Neural progenitor cell (in vitro differentiated cells): ENCODE measurements at regions not wholly inside any gene's neighbourhood (a gene's known extent, or its start where the extent isn't known, plus 50 kb on each side); places are given as distances from the start of the nearest gene placed in this dataset.

Experiments
- DNase-seq: peaks from one replicate; pipeline ENCODE4 v3.0.0-alpha.2; 2016; ENCODE audit warnings: low spot score
- H2AFZ ChIP-seq: fragments of 200-600 bp; sonication (generic); replicated peaks from 2 replicates; pipeline ENCODE4 v1.6.1; 2016; ENCODE audit warnings: antibody characterized with exemption
- H3F3A ChIP-seq: fragments of 200-600 bp; sonication (generic); 2 replicates; pipeline ENCODE4 v1.6.1; 2016; ENCODE audit warnings: antibody characterized with exemption, low read depth
- H3K27ac ChIP-seq: fragments of 200-600 bp; sonication (generic); 2 replicates; pipeline ENCODE4 v1.5.1; 2016; ENCODE audit warnings: mild to moderate bottlenecking
- H3K27me3 ChIP-seq: fragments of 200-600 bp; sonication (generic); 2 replicates; pipeline ENCODE4 v1.6.1; 2016; ENCODE audit warnings: mild to moderate bottlenecking, moderate library complexity
- H3K36me3 ChIP-seq: fragments of 200-600 bp; sonication (generic); 2 replicates; pipeline ENCODE4 v1.5.1; 2016
- H3K4me1 ChIP-seq: fragments of 200-600 bp; sonication (generic); 2 replicates; pipeline ENCODE4 v1.6.1; 2016; ENCODE audit warnings: mixed run types
- H3K4me2 ChIP-seq: fragments of 200-600 bp; sonication (generic); 2 replicates; pipeline ENCODE4 v1.6.1; 2016
- H3K4me3 ChIP-seq: fragments of 200-600 bp; sonication (generic); 2 replicates; pipeline ENCODE4 v1.5.1; 2016
- H3K79me2 ChIP-seq: fragments of 200-600 bp; sonication (generic); 2 replicates; pipeline ENCODE4 v1.6.1; 2016; ENCODE audit warnings: low read depth
- H3K9ac ChIP-seq: fragments of 200-600 bp; sonication (generic); 2 replicates; pipeline ENCODE4 v1.6.1; 2016
- H3K9me3 ChIP-seq: fragments of 200-600 bp; sonication (generic); 2 replicates; pipeline ENCODE4 v1.5.1; 2016; ENCODE audit warnings: low read depth
- H4K20me1 ChIP-seq: fragments of 200-600 bp; sonication (generic); 2 replicates; pipeline ENCODE4 v1.6.1; 2016; ENCODE audit warnings: low read depth
- H3K27ac Mint-ChIP-seq: 3 replicates; pipeline ENCODE4 v1.8.0; 2021; ENCODE audit warnings: mixed read lengths
- H3K27me3 Mint-ChIP-seq: 2 replicates; pipeline ENCODE4 v1.8.0; 2022; ENCODE audit warnings: low read depth, mild to moderate bottlenecking, inconsistent platforms, moderate library complexity, mixed read lengths; ENCODE audit not compliant: insufficient read depth
- H3K36me3 Mint-ChIP-seq: 3 replicates; pipeline ENCODE4 v1.8.0; 2021; ENCODE audit warnings: mixed read lengths
- H3K4me1 Mint-ChIP-seq: 3 replicates; pipeline ENCODE4 v1.8.0; 2021; ENCODE audit warnings: mixed read lengths
- H3K4me3 Mint-ChIP-seq: 3 replicates; pipeline ENCODE4 v1.8.0; 2021; ENCODE audit warnings: mild to moderate bottlenecking, moderate library complexity, mixed read lengths
- H3K9me3 Mint-ChIP-seq: 3 replicates; pipeline ENCODE4 v1.8.0; 2020; ENCODE audit warnings: mixed read lengths
- CTCF ChIP-seq: fragments of 200-600 bp; sonication (generic); IDR thresholded peaks from 2 replicates; pipeline ENCODE4 v1.5.1; 2017; ENCODE audit warnings: antibody characterized with exemption, mild to moderate bottlenecking
- EZH2 ChIP-seq: fragments of 200-600 bp; sonication (generic); IDR thresholded peaks from 2 replicates; pipeline ENCODE4 v1.6.1; 2017; ENCODE audit warnings: antibody characterized with exemption, mild to moderate bottlenecking, moderate library complexity
- EZH2phosphoT487 ChIP-seq: fragments of 200-600 bp; sonication (generic); IDR thresholded peaks from 2 replicates; pipeline ENCODE4 v1.6.1; 2017; ENCODE audit warnings: antibody characterized with exemption

- Histone ChIP-seq H3K4me1 (no peaks in the 10 kb centered on the region), H2AFZ (no peak overlapping the region), H3K9ac (no peak overlapping the region), H3K9me3 (no peaks in the 10 kb centered on the region), H3K79me2 (no peaks in the 10 kb centered on the region), H3K4me2 (no peak overlapping the region), H3K27ac (no peak overlapping the region), H3K27me3 (no peaks in the 10 kb centered on the region), H3K36me3 (no peaks in the 10 kb centered on the region), H4K20me1 (no peaks in the 10 kb centered on the region), H3F3A (no peaks in the 10 kb centered on the region), H3K4me3 (no peak overlapping the region)
- peaks cover 2% of the 10 kb centered on the region for H3K4me1 Mint-ChIP-seq
- DNase-seq, result no peak
- H3K27me3 Mint-ChIP-seq, result peaks cover 2% of the 10 kb centered on the region
- H3K4me3 Mint-ChIP-seq, result no peak overlapping the region
- H3K27ac Mint-ChIP-seq, result no peak overlapping the region
- H3K9me3 Mint-ChIP-seq, result peaks cover 2% of the 10 kb centered on the region
- H3K36me3 Mint-ChIP-seq, result no peaks in the 10 kb centered on the region
- TF ChIP-seq CTCF (no peak), EZH2phosphoT487 (no peak), EZH2 (no peak)
These were observed 239.3 kb downstream of the MAF start for GRCh38 chr16:79361132-79361751.

- Histone ChIP-seq H3K9me3 (no peaks in the 10 kb centered on the region), H4K20me1 (no peaks in the 10 kb centered on the region), H2AFZ (no peak overlapping the region), H3F3A (no peaks in the 10 kb centered on the region), H3K27me3 (no peaks in the 10 kb centered on the region), H3K36me3 (no peaks in the 10 kb centered on the region), H3K4me3 (no peak overlapping the region), H3K79me2 (no peaks in the 10 kb centered on the region), H3K9ac (no peak overlapping the region), H3K4me1 (no peaks in the 10 kb centered on the region), H3K27ac (no peak overlapping the region), H3K4me2 (no peak overlapping the region)
- TF ChIP-seq CTCF, result no peak
- TF ChIP-seq EZH2phosphoT487, result no peak
- no peak for TF ChIP-seq EZH2
- Mint-ChIP-seq H3K4me1 (peaks cover 2% of the 10 kb centered on the region), H3K27ac (no peak overlapping the region), H3K9me3 (peaks cover 2% of the 10 kb centered on the region), H3K4me3 (no peak overlapping the region), H3K36me3 (no peaks in the 10 kb centered on the region), H3K27me3 (peaks cover 2% of the 10 kb centered on the region)
- no peak for DNase-seq
These were observed 240.3 kb downstream of the MAF start for GRCh38 chr16:79360267-79360666.

- Histone ChIP-seq H3K27me3 (no peaks in the 10 kb centered on the region), H4K20me1 (no peaks in the 10 kb centered on the region), H3K9me3 (no peaks in the 10 kb centered on the region), H3K4me3 (no peak overlapping the region), H3K9ac (no peak overlapping the region), H3K4me2 (no peak overlapping the region), H3K27ac (no peak overlapping the region), H3K4me1 (no peaks in the 10 kb centered on the region), H2AFZ (no peak overlapping the region), H3K79me2 (no peaks in the 10 kb centered on the region), H3K36me3 (no peaks in the 10 kb centered on the region), H3F3A (no peaks in the 10 kb centered on the region)
- no peaks in the 10 kb centered on the region for H3K36me3 Mint-ChIP-seq
- no peak overlapping the region for H3K27ac Mint-ChIP-seq
- no peak for TF ChIP-seq CTCF
- TF ChIP-seq EZH2, result no peak
- TF ChIP-seq EZH2phosphoT487, result no peak
- H3K4me1 Mint-ChIP-seq, result peaks cover 2% of the 10 kb centered on the region
- no peak overlapping the region for H3K4me3 Mint-ChIP-seq
- peaks cover 1% of the 10 kb centered on the region for H3K9me3 Mint-ChIP-seq
- peaks cover 4% of the 10 kb centered on the region for H3K27me3 Mint-ChIP-seq
- no peak for DNase-seq
These were observed 241.5 kb downstream of the MAF start for GRCh38 chr16:79359082-79359481.
